Keratinocyte (primary cell): ENCODE measurements at regions not wholly inside any gene's neighbourhood (a gene's known extent, or its start where the extent isn't known, plus 50 kb on each side); places are given as distances from the start of the nearest gene placed in this dataset.

ENCODE experiments used
- EZH2 ChIP-seq: IDR thresholded peaks from one replicate; pipeline ENCODE4 v1.6.1; 2012; ENCODE audit warnings: inconsistent platforms, mild to moderate bottlenecking, low read length, moderate library complexity
- TF ChIP-seq, protein P1 (sequence below), 3 experiments: IDR thresholded peaks in 1 of 3; conservative IDR thresholded peaks in 1 of 3; optimal IDR thresholded peaks in 1 of 3; 2 replicates in 2 of 3; 3 replicates in 1 of 3; pipeline versions ENCODE3 to v1.5.1; 2011; ENCODE audit warnings: low read length in 3 of 3, mild to moderate bottlenecking in 3 of 3, moderate library complexity in 2 of 3, control low read depth in 1 of 3, inconsistent platforms in 1 of 3; ENCODE audit not compliant: insufficient read depth in 2 of 3; ENCODE audit errors: extremely low read depth in 1 of 3

DNA sequence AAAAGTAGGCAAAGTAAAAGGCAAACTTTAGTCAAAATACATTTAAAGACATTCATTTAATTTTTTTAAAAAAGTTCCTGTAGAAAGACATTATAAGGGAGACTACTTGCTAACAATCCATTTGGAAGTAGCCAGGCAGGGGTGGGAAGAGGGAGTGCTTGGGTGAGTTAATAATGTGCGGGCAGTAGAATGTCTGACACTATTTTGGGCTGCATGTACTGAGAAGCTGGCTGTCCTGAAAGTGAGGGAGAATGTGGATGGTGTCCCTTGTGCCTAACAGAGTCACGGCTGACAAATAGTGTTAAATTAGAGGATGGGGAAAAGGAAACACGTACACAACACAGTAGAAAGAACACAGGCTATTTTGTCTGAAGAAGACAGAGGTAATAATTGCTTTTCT is 142.5 kb downstream of the LCA5 start:
- TF ChIP-seq, protein P1, sequence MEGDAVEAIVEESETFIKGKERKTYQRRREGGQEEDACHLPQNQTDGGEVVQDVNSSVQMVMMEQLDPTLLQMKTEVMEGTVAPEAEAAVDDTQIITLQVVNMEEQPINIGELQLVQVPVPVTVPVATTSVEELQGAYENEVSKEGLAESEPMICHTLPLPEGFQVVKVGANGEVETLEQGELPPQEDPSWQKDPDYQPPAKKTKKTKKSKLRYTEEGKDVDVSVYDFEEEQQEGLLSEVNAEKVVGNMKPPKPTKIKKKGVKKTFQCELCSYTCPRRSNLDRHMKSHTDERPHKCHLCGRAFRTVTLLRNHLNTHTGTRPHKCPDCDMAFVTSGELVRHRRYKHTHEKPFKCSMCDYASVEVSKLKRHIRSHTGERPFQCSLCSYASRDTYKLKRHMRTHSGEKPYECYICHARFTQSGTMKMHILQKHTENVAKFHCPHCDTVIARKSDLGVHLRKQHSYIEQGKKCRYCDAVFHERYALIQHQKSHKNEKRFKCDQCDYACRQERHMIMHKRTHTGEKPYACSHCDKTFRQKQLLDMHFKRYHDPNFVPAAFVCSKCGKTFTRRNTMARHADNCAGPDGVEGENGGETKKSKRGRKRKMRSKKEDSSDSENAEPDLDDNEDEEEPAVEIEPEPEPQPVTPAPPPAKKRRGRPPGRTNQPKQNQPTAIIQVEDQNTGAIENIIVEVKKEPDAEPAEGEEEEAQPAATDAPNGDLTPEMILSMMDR (optimal IDR thresholded peaks at IDR 0.05 in 1 of 3, IDR thresholded peaks at IDR 0.05 in 1 of 3, conservative IDR thresholded peaks at IDR 0.05 in 1 of 3; ENCODE audit: extremely low read depth in 1 of 3, insufficient read depth in 2 of 3, low read length in 3 of 3) = no peak
- no peak for TF ChIP-seq EZH2
